ENCODE measurements at regions not wholly inside any gene's neighbourhood (a gene's known extent, or its start where the extent isn't known, plus 50 kb on each side); places are given as distances from the start of the nearest gene placed in this dataset.
"Not testable (repeated sequence)": the region's sequence is repeated elsewhere in the genome, so short reads cannot be mapped to it uniquely, and the experiment has no call there.

DNA sequence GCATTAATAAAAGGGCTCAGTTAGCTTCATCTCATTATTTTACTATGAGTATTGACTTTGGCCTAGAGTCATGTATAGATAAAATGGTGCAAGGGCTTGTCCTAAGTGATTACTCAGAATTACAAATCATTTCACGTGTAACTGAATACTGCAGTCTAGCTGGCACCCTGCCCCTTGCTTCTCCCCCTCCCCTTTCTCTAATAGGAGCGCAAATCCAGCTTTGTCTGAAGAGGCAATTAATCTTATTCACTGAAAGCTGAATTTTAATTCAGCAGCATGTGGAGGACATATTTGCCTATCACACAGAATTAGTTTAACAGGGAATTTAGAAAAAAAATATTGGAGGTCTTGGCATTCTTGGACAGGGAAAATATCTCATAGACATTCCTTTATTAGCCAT, 412.1 kb upstream of the DPH6 start:
- H3K36me3 ChIP-seq (ENCODE audit: control insufficient read depth, insufficient read depth, low read length): no peaks in the 10 kb centered on the region
- H3K9ac ChIP-seq (ENCODE audit: low read depth, low read length): no peak overlapping the region
- H3K9me3 ChIP-seq (ENCODE audit: control insufficient read depth, insufficient read depth, low read length): no peaks in the 10 kb centered on the region
- no peaks in the 10 kb centered on the region for H3K27me3 ChIP-seq (ENCODE audit: control insufficient read depth, insufficient read depth, low read length)
- no peak overlapping the region for H3K4me3 ChIP-seq (ENCODE audit: low read depth, low read length)
- no peaks in the 10 kb centered on the region for H3K4me1 ChIP-seq (ENCODE audit: control insufficient read depth, insufficient read depth, low read length)

DNA sequence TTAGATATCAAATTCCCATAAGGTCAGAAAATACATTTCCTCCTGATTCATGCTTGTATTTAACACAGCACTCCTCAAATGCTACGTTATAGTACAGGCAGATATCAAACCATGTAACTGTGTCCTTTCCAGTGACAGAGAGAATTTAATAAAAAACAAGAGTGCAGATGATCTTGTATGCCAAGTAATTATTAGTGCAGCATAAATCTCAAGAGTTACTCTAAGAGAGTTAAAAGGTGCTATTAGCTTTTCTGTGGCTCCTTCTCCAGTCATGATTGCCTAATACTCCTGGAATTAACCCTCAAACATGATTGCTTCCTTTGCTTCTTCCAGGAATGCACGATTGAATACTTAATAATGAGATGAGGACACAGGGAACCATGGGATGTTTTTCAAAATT, 413.0 kb upstream of the DPH6 start:
- no peaks in the 10 kb centered on the region for H3K4me1 ChIP-seq (ENCODE audit: control insufficient read depth, insufficient read depth, low read length)
- no peaks in the 10 kb centered on the region for H3K27me3 ChIP-seq (ENCODE audit: control insufficient read depth, insufficient read depth, low read length)
- no peak overlapping the region for H3K4me3 ChIP-seq (ENCODE audit: low read depth, low read length)
- H3K36me3 ChIP-seq (ENCODE audit: control insufficient read depth, insufficient read depth, low read length): no peaks in the 10 kb centered on the region
- no peak overlapping the region for H3K9ac ChIP-seq (ENCODE audit: low read depth, low read length)
- no peaks in the 10 kb centered on the region for H3K9me3 ChIP-seq (ENCODE audit: control insufficient read depth, insufficient read depth, low read length)

DNA sequence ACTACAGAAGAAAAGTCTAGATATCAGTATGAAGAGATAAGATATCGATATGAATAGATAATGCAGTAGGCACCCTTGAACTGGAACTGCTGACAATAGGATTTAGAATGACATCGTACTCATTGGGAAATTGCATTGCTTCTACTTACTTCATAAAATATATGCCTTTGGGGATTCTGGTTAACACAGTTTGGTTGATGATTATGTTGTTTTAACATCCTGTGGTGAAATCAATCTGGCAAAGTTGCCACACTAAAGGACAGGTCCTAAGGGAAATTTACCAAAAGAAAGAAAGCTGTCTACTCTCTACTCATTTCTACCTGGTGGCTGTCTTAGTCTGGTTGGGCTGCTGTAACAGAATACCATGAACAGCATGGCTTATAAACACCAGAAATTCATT, 417.4 kb upstream of the DPH6 start:
- no peaks in the 10 kb centered on the region for H3K9me3 ChIP-seq (ENCODE audit: control insufficient read depth, insufficient read depth, low read length)

GRCh38 chr15:35966781-35967180, 420.8 kb upstream of the DPH6 start:
- no peaks in the 10 kb centered on the region for H3K27me3 ChIP-seq (ENCODE audit: control insufficient read depth, insufficient read depth, low read length)
- no peaks in the 10 kb centered on the region for H3K9me3 ChIP-seq (ENCODE audit: control insufficient read depth, insufficient read depth, low read length)
- no peak overlapping the region for H3K9ac ChIP-seq (ENCODE audit: low read depth, low read length)
- H3K36me3 ChIP-seq (ENCODE audit: control insufficient read depth, insufficient read depth, low read length): no peaks in the 10 kb centered on the region
- H3K4me1 ChIP-seq (ENCODE audit: control insufficient read depth, insufficient read depth, low read length): no peaks in the 10 kb centered on the region
- H3K4me3 ChIP-seq (ENCODE audit: low read depth, low read length): no peak overlapping the region

More for the DNA sequence above, 417.4 kb upstream of the DPH6 start:
- Histone ChIP-seq H3K36me3 (ENCODE audit: control insufficient read depth, insufficient read depth, low read length) (no peaks in the 10 kb centered on the region), H3K27me3 (ENCODE audit: control insufficient read depth, insufficient read depth, low read length) (no peaks in the 10 kb centered on the region), H3K9ac (ENCODE audit: low read depth, low read length) (no peak overlapping the region), H3K4me3 (ENCODE audit: low read depth, low read length) (no peak overlapping the region), H3K4me1 (ENCODE audit: control insufficient read depth, insufficient read depth, low read length) (no peaks in the 10 kb centered on the region)

- not testable (repeated sequence) for H3K4me3 ChIP-seq (ENCODE audit: low read depth, low read length); H3K9me3 ChIP-seq (ENCODE audit: control insufficient read depth, insufficient read depth, low read length); H3K9ac ChIP-seq (ENCODE audit: low read depth, low read length); H3K4me1 ChIP-seq (ENCODE audit: control insufficient read depth, insufficient read depth, low read length); H3K27me3 ChIP-seq (ENCODE audit: control insufficient read depth, insufficient read depth, low read length); H3K36me3 ChIP-seq (ENCODE audit: control insufficient read depth, insufficient read depth, low read length)
Measured at GRCh38 chr15:35967968-35968367, 422.0 kb upstream of the DPH6 start.

DNA sequence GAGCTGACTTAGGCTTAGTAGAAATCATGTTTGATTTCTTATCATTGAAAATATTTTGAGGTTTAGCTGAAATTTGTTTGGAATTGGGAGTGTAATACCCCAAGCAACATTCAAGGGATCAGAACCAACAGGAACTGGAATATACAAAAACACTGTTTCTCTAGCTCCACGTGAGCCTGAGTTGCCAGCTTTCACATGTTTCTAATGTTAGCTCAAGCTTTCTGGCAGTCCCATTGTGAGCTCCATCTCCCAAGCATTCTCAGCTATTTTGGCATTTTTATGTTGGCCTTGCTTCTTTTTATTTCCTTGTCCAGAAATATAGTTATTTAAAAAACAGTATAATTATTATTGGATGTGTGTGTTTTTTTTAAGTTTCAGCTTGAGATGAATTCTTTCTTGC, 427.1 kb upstream of the DPH6 start:
- H3K4me3 ChIP-seq (ENCODE audit: low read depth, low read length): no peak overlapping the region
- no peaks in the 10 kb centered on the region for H3K4me1 ChIP-seq (ENCODE audit: control insufficient read depth, insufficient read depth, low read length)
- no peaks in the 10 kb centered on the region for H3K27me3 ChIP-seq (ENCODE audit: control insufficient read depth, insufficient read depth, low read length)
- no peaks in the 10 kb centered on the region for H3K36me3 ChIP-seq (ENCODE audit: control insufficient read depth, insufficient read depth, low read length)
- H3K9me3 ChIP-seq (ENCODE audit: control insufficient read depth, insufficient read depth, low read length): no peaks in the 10 kb centered on the region
- no peak overlapping the region for H3K9ac ChIP-seq (ENCODE audit: low read depth, low read length)

DNA sequence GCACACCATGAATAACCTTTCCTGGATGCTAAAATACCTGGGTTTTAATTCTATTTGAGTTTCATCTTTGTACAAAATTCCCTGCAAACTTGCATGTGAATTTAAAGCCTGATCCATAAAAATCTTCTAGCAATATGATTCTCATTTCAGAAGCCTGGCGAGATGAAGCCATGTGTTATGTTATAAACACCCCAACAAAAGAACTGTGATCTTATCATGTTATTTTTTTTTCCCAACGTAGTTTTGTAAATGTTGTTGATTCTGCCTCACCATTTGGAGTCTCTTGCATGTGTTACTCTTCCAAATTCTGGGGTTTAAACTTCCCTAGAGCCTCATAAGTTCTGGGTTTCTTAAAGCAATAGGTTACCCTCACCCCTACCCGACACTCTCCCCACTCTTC, 428.1 kb upstream of the DPH6 start:
- Histone ChIP-seq H3K4me3 (ENCODE audit: low read depth, low read length) (no peak overlapping the region), H3K4me1 (ENCODE audit: control insufficient read depth, insufficient read depth, low read length) (no peaks in the 10 kb centered on the region), H3K27me3 (ENCODE audit: control insufficient read depth, insufficient read depth, low read length) (no peaks in the 10 kb centered on the region), H3K9me3 (ENCODE audit: control insufficient read depth, insufficient read depth, low read length) (no peaks in the 10 kb centered on the region), H3K36me3 (ENCODE audit: control insufficient read depth, insufficient read depth, low read length) (no peaks in the 10 kb centered on the region), H3K9ac (ENCODE audit: low read depth, low read length) (no peak overlapping the region)

DNA sequence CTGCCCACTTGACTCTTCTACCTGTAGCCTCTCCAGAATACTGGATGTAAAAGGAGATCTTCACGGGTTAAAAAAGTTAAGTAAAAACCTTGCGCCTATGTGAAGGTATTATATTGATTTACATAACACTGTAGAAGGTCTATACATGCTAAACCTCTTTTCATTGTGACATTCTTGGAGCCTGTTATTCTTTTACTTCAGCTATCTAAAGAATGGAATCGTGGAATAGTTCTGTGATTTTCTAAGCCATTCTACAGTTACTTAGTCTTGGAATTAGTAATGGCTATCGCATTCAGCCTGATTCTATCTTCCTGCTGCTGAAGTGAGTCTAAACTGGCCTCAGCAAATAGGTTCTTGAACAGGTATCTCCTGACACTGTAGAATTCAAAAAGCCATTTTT, 430.0 kb upstream of the DPH6 start:
- peaks cover 4% of the 10 kb centered on the region for H3K4me1 ChIP-seq (ENCODE audit: control insufficient read depth, insufficient read depth, low read length)

DNA sequence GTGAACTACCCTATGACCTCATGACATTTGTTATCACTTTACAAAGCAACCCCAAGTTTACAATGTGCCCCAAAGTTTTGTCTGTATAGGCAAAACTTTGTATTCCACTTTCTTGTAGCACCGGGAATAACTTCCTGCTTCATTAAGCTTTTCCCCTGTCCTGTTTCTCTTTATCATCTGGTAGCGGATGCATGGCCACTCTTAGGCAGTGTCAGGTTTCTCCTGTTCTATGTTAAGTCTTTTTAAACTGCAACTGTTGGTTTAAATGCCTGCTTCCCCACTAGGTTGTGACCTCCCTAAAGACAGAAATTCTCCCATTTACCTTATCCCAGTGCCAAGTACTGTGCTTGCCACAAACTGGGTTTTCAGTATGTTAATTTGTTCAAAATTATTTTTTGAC, 433.6 kb upstream of the DPH6 start:
- Histone ChIP-seq H3K9ac (ENCODE audit: low read depth, low read length) (no peak overlapping the region), H3K4me3 (ENCODE audit: low read depth, low read length) (no peak overlapping the region), H3K36me3 (ENCODE audit: control insufficient read depth, insufficient read depth, low read length) (no peaks in the 10 kb centered on the region), H3K4me1 (ENCODE audit: control insufficient read depth, insufficient read depth, low read length) (peaks cover 4% of the 10 kb centered on the region), H3K9me3 (ENCODE audit: control insufficient read depth, insufficient read depth, low read length) (no peaks in the 10 kb centered on the region), H3K27me3 (ENCODE audit: control insufficient read depth, insufficient read depth, low read length) (no peaks in the 10 kb centered on the region)

More for the DNA sequence above, 430.0 kb upstream of the DPH6 start:
- no peaks in the 10 kb centered on the region for H3K27me3 ChIP-seq (ENCODE audit: control insufficient read depth, insufficient read depth, low read length)
- no peak overlapping the region for H3K9ac ChIP-seq (ENCODE audit: low read depth, low read length)
- no peaks in the 10 kb centered on the region for H3K9me3 ChIP-seq (ENCODE audit: control insufficient read depth, insufficient read depth, low read length)
- no peak overlapping the region for H3K4me3 ChIP-seq (ENCODE audit: low read depth, low read length)
- no peaks in the 10 kb centered on the region for H3K36me3 ChIP-seq (ENCODE audit: control insufficient read depth, insufficient read depth, low read length)

DNA sequence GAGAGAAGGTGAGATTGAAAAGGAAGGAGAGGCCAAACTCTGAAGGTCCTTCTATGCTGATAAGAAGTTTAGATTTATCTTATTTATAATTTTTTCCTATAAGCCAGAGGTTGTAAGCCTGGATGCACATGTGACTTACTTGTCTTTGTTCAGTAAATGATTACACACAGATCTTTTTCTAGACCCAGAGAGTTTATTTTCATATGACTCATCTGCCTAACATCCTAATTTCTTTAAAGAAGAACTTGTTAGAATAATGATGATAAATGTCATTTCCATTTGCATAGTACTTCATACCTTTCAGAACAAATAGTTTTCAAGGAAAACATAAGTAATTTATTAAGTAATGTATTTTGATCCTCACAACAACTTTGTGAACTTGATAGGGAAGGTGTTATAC, 434.8 kb upstream of the DPH6 start:
- H3K9ac ChIP-seq (ENCODE audit: low read depth, low read length): no peak overlapping the region
- no peaks in the 10 kb centered on the region for H3K27me3 ChIP-seq (ENCODE audit: control insufficient read depth, insufficient read depth, low read length)
- no peaks in the 10 kb centered on the region for H3K9me3 ChIP-seq (ENCODE audit: control insufficient read depth, insufficient read depth, low read length)
- H3K4me3 ChIP-seq (ENCODE audit: low read depth, low read length): no peak overlapping the region
- no peaks in the 10 kb centered on the region for H3K36me3 ChIP-seq (ENCODE audit: control insufficient read depth, insufficient read depth, low read length)
- peaks cover 4% of the 10 kb centered on the region for H3K4me1 ChIP-seq (ENCODE audit: control insufficient read depth, insufficient read depth, low read length)

DNA sequence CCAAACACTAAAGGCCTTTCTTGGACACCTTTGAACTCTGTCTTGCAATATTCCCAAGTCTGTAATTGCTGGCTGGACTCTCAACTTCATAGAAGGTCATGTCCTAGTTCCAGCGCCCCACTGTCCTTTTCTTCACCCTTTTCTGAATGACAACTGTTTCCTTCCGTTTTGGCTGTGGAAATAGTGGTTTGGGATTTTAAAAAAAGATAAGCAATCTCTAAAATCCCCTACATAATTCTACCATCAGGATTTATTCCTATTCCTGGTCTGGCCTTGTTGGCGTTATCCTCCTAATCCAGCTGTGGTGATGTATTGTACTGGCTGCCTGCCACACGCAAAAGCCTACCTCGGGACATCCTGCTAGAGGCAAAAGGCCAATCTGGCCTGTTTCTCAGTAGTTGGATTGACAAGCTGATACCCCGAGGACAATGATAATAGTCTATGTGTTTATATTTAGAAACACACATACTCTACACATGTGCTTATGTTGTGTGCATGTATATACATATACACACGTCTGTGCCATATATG, 440.3 kb upstream of the DPH6 start:
- Histone ChIP-seq H3K4me3 (ENCODE audit: low read depth, low read length) (no peak overlapping the region), H3K9ac (ENCODE audit: low read depth, low read length) (no peak overlapping the region), H3K27me3 (ENCODE audit: control insufficient read depth, insufficient read depth, low read length) (no peaks in the 10 kb centered on the region), H3K36me3 (ENCODE audit: control insufficient read depth, insufficient read depth, low read length) (no peaks in the 10 kb centered on the region), H3K9me3 (ENCODE audit: control insufficient read depth, insufficient read depth, low read length) (no peaks in the 10 kb centered on the region), H3K4me1 (ENCODE audit: control insufficient read depth, insufficient read depth, low read length) (no peaks in the 10 kb centered on the region)

DNA sequence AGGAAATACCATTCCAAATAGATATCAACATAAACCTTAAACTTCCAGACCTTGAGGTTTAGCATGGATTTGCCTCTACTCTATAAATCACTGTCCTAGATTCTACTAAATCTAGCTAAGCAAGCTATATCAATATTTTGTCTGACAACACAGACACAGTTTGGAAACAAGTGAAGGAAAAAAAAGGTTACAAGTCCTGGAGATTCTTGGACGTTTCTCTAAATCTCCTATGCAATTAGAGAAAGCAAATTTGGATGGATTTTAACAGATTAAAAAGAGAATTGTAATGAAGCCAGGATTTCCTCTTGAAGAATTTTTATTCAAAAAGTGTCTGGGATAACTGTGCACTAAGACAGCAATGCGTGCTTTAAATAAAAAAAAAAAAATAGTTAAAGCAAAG, 441.1 kb upstream of the DPH6 start:
- H3K9ac ChIP-seq (ENCODE audit: low read depth, low read length): no peak overlapping the region
- H3K4me1 ChIP-seq (ENCODE audit: control insufficient read depth, insufficient read depth, low read length): no peaks in the 10 kb centered on the region
- no peak overlapping the region for H3K4me3 ChIP-seq (ENCODE audit: low read depth, low read length)
- no peaks in the 10 kb centered on the region for H3K9me3 ChIP-seq (ENCODE audit: control insufficient read depth, insufficient read depth, low read length)
- no peaks in the 10 kb centered on the region for H3K36me3 ChIP-seq (ENCODE audit: control insufficient read depth, insufficient read depth, low read length)
- no peaks in the 10 kb centered on the region for H3K27me3 ChIP-seq (ENCODE audit: control insufficient read depth, insufficient read depth, low read length)

DNA sequence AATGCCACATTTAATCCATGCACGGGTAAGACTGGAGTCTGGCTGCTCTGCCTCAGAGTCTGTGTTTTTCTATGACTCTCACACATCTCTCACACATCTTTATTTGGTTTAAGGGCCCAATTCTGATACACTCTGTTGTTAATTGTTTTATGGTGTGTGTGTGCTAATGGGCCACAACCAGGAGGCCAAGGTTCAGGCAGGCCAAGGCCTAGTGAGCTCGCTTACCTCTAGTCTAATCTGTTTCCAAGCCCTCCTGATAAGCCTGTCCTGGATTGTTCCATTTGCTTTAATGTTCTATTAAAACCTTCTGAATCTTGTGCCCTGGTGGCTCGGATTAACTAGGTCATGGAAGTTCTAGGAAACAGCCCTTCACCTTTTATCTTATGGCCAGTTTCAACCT, 445.4 kb upstream of the DPH6 start:
- Histone ChIP-seq H3K4me1 (ENCODE audit: control insufficient read depth, insufficient read depth, low read length) (no peaks in the 10 kb centered on the region), H3K36me3 (ENCODE audit: control insufficient read depth, insufficient read depth, low read length) (no peaks in the 10 kb centered on the region), H3K4me3 (ENCODE audit: low read depth, low read length) (no peak overlapping the region), H3K27me3 (ENCODE audit: control insufficient read depth, insufficient read depth, low read length) (no peaks in the 10 kb centered on the region), H3K9ac (ENCODE audit: low read depth, low read length) (no peak overlapping the region), H3K9me3 (ENCODE audit: control insufficient read depth, insufficient read depth, low read length) (no peaks in the 10 kb centered on the region)
